Adrenal gland (tissue), 2 donors: ENCODE measurements at regions not wholly inside any gene's neighbourhood (a gene's known extent, or its start where the extent isn't known, plus 50 kb on each side); places are given as distances from the start of the nearest gene placed in this dataset.

Experiments used
- small RNA-seq, 2 donors: library from RNA; depleted of rRNA; stranded (forward); fragments of <200 nt; gene quantifications; one replicate each; pipeline ENCODE3, GENCODE V24; 2016

Small RNA genes lying in the stretch of these regions (small RNA-seq; reads per million reads assigned to genes)
- gene AC093787.1 = 0 reads per million in 2 donors
